ENCODE measurements at regions not wholly inside any gene's neighbourhood (a gene's known extent, or its start where the extent isn't known, plus 50 kb on each side); places are given as distances from the start of the nearest gene placed in this dataset.

DNA sequence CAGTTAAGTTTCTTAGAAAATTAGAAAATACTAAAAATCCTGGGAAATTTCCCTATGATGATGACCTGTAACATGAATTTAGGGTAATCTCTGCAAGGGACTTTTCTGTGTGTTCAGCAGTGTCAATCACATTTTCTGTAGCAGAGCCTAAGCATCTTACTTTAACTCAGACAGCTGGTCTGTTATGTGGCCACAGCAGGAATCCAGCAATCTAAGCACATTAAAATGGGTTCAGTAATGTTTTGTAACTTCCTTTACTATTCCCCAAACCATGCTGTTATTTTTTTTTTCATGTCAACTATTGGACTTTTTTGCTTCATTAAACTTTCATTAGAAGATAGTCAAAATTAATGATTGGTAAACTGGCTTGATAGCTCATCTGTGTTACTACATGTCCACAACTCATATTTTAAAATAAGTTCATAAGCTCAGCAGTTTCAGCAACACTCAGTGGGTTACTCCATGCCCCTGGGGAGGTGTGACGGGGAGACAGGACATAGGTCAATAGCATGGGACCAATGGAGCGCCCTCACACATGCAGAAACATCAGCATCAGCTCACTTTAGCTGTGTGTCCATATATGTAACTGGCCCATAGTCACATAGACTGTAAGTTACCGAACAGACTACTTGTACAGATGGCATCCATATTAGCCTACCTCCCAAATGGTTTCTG lies 168.0 kb upstream of the PACRGL start:
- no peak for DNase-seq

DNA sequence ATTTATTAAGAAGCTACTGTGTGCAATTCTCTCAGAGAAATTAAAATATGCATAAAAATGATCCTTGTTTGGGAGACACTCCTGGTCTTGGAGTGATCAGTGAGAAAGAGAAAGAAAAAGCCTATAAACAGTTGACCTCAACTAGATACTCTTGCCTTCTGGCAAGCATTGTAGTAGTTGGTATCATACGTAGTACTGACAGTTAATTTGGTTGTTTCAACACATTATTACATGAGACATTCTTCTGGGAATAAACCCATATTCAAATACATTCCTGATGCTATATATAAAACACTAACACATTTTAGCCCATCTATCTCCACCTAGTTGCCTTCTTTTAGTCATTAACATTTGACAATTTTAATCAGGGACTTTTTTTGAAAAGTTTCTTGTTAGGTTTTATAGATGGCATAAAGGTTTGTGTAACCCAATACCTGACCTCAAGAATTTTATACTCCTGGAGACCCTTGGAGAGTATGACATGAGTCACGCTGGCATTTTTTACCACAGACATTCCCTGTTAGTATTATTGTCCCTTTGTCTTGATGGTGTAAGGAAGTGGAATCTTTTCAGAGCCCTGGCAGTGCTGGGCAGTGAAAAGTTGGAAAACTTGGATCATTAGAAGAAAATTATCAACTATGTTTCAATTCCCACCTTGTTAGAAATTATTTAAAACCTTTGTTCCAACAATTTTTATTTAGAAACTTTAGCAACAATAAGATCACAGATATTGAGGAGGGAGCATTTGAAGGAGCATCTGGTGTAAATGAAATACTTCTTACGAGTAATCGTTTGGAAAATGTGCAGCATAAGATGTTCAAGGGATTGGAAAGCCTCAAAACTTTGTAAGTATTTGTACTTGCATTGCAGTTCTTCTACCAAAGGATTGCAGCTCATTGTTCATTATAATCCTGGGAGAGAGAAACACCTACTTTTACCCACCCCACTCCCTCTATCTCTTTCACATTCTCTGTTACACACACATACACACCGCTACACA lies 167.1 kb upstream of the PACRGL start:
- no peak for DNase-seq

DNA sequence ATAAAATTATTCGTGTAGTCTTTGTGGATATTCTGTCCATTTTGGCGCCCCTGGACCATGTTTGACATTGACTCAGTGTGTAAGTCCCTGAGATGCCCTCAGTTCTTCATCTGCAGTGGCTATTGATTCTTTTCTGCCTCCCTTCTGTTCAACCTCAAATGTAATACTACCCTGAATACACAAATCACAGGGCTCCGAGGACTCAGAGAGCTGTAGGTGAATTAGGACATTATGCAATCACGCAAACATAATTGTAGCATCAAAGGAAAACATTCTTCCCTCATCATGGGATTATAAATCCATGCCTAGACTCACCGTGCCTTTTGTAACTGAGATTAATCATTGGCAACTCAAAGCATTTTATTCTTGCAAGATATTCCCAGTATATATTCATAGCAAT lies 161.4 kb upstream of the PACRGL start:
- DNase-seq: no peak

DNA sequence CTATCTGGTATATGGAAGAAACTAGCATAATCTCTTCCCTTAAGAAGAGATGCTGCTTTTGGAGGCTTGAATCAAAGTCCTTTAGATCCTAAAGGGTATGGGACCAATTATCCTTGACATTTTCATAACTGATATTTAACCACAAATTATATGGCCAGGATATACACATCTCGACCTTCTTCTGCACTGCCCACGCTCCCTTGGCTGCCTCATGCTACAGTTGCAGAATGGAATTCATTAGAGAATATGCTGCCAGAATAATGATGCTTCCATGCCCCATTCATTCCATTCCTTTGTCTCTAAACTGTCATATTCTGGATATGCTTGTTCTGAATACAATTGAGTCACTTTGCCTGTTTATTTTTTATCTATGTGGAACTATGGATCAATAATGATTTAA lies 157.1 kb upstream of the PACRGL start:
- no peak for DNase-seq

GRCh38 chr4:20544645-20545044 lies 155.6 kb upstream of the PACRGL start:
- peak; percentile 38 for DNase-seq

- no peak for DNase-seq
Measured at GRCh38 chr4:20552004-20552403, 148.3 kb upstream of the PACRGL start.

- no peak for DNase-seq
Measured at GRCh38 chr4:20554134-20554533, 146.1 kb upstream of the PACRGL start.

DNA sequence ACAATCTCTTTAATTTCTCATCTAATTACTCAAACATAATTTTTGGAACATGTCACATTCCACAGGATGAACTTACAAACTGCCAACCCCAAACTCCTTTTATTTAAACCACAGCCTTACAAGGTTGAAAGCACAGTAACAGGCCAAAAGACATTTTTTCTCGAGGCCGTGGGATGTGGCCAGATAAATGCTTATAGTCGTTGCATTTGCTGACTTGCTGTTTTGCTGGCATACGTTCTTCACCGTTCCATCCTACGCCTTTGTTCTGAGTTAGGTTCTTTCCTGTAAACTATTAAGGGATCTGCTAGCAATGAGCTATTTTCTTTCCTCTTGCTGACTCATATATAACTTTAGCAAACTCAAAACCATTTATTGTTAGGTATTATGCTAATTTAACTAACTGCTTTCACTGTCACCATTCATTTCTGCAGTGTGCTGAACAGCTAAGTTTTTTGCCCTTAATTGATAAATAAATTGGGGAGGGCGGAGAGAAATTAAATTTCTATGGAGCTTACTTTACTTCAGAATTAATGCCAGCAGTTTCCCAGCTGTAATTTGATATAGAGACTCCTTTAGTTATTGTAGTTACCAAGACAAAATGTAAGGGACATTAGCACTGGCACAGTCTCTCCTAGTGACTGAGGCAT lies 135.1 kb upstream of the PACRGL start:
- no peak for DNase-seq

- DNase-seq: no peak
Measured at GRCh38 chr4:20570981-20571715, 129.1 kb upstream of the PACRGL start.

DNA sequence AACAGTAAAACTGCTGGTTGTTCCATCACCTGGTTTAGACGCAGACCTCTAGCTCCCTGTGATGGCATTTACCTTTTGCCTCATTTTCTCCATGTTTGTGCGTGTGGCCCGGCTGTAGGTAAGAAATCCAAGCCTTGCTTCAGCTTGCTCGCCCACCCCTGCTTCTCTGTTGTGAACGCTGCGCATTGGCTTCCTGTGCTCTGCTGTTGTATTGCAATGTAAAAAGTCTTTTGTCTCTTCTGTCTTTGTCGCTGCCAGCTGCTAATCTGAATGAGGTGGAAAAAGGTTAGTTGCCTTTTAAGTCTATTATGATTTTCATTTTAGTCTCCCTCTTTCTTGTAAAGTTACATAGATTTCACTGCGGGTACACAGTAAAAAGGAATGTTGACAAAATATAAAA lies 127.3 kb upstream of the PACRGL start:
- no peak for DNase-seq

- DNase-seq: no peak
Measured at GRCh38 chr4:20574986-20575385, 125.3 kb upstream of the PACRGL start.

GRCh38 chr4:20575486-20575885 lies 124.8 kb upstream of the PACRGL start:
- DNase-seq: no peak

- DNase-seq: no peak
Measured at GRCh38 chr4:20576861-20577260, 123.4 kb upstream of the PACRGL start.

- no peak for DNase-seq
Measured at GRCh38 chr4:20577702-20578101, 122.6 kb upstream of the PACRGL start.

GRCh38 chr4:20580907-20581306 lies 119.4 kb upstream of the PACRGL start:
- DNase-seq: no peak

- no peak for DNase-seq
Measured at GRCh38 chr4:20589436-20589835, 110.8 kb upstream of the PACRGL start.

GRCh38 chr4:20590849-20591248 lies 109.4 kb upstream of the PACRGL start:
- DNase-seq: no peak

GRCh38 chr4:20591571-20591970 lies 108.7 kb upstream of the PACRGL start:
- no peak for DNase-seq

GRCh38 chr4:20592013-20592412 lies 108.2 kb upstream of the PACRGL start:
- DNase-seq: no peak

DNA sequence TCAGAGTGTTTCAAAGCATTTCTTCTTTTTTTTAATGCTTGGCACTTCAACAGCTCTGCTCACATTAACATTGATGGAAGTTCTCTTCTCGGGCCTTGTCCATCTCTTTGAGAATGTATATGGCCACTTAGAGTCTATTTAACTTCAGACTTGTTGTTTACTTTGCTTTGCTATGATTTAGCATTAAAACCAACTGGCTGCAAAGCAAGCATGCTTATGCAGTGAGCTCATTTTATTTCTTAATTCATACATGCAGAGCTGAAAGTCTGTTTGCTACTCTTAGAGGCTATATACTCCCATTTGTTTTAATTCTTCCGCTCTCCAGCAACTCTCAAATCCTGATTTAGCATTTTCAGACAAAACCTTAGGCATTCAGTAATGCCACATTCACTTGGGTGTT lies 107.6 kb upstream of the PACRGL start:
- DNase-seq: no peak

DNA sequence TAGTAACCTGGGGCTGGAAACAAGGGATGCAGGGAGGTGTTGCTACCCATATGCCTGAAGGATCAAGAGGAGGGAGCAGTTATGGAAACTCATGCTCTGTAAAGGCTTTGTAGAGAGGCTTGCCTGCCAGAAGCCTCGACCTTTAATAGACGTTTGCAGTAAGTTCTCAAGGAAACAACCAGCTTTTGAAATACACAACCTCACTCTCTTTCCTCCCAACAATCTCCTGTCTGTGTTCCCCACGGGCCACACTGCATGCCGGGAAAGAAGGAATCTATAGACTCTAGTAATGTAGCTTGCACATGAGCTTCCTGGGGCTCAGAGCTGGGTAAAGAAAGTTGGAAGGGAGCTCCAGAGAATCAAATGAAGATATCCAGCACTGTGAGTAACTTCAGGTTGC lies 101.6 kb upstream of the PACRGL start:
- DNase-seq: no peak

- no peak for DNase-seq
Measured at GRCh38 chr4:20603671-20604313, 96.5 kb upstream of the PACRGL start.

All from hematopoietic multipotent progenitor cell treated with erythropoietin and hydrocortisone succinate and interleukin-3 and kit ligand, for 8 days (in vitro differentiated cells).